ENCODE measurements at regions not wholly inside any gene's neighbourhood (a gene's known extent, or its start where the extent isn't known, plus 50 kb on each side); places are given as distances from the start of the nearest gene placed in this dataset.

DNA sequence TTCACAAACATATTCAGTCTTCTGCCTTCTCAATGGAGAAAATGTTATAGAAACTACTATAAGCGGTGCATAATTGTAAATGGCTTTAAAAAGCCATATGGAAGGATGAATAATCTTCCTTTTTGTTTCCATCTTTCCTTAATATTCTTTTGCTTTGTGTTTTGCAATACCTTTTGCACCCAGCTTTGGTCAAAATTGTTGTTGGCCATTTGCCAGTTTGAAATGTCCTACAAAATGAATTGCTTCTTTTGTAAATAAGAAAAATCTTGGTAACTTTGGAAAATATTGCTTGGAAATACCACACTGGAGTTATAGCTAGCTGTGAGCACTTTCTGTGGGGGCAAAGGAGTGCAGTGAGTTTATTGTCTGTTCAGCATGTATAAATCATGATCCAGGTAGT lies 93.5 kb upstream of the NR2F2 start (continued):
- TF ChIP-seq SIN3A (IDR thresholded peaks at IDR 0.05; ENCODE audit: borderline replicate concordance, low read depth, low read length) (no peak), GATA2 (CRISPR knock-in tag; IDR thresholded peaks at IDR 0.05) (no peak), YY1 (IDR thresholded peaks at IDR 0.05; ENCODE audit: low read depth) (no peak), TAF1 (IDR thresholded peaks at IDR 0.05; ENCODE audit: borderline replicate concordance, low read depth, low read length) (no peak)
- TF ChIP-seq, protein P1, sequence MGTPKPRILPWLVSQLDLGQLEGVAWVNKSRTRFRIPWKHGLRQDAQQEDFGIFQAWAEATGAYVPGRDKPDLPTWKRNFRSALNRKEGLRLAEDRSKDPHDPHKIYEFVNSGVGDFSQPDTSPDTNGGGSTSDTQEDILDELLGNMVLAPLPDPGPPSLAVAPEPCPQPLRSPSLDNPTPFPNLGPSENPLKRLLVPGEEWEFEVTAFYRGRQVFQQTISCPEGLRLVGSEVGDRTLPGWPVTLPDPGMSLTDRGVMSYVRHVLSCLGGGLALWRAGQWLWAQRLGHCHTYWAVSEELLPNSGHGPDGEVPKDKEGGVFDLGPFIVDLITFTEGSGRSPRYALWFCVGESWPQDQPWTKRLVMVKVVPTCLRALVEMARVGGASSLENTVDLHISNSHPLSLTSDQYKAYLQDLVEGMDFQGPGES (IDR thresholded peaks at IDR 0.05; ENCODE audit: low read depth, low read length), result no peak
- TF ChIP-seq, protein P2, sequence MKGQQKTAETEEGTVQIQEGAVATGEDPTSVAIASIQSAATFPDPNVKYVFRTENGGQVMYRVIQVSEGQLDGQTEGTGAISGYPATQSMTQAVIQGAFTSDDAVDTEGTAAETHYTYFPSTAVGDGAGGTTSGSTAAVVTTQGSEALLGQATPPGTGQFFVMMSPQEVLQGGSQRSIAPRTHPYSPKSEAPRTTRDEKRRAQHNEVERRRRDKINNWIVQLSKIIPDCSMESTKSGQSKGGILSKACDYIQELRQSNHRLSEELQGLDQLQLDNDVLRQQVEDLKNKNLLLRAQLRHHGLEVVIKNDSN (IDR thresholded peaks at IDR 0.05; ENCODE audit: borderline replicate concordance, low read depth), result no peak

DNA sequence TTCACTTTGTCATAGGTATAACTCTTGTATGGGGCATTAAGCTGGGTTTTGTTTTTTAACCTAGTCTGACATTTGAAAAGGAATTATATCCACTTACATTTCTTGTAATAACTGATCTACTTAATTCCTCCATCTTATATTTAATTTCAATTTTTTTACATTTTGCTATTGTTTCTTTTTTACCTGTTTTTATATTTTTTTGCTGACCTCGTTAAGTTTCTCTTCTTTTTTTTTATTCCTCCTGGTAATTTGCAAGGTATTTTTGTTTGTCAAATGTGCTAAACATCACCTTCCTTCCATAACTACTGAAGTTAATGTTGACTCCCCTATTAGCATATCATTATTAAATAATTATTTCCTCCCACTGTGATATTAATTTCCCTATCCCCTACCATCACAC lies 87.7 kb upstream of the NR2F2 start:
- no peaks in the 10 kb centered on the region for H3K36me3 ChIP-seq (replicated peaks in 1 of 2; ENCODE audit: control insufficient read depth in 1 of 2, insufficient read depth in 2 of 2, low read length in 1 of 2)
- ChIA-PET CTCF (no interaction called here), POLR2A (no interaction called here)
- H3K9ac ChIP-seq, result no peak overlapping the region
- no peaks in the 10 kb centered on the region for H3F3A ChIP-seq (replicated peaks; ENCODE audit: insufficient read depth)
- no peaks in the 10 kb centered on the region for H4K20me1 ChIP-seq (ENCODE audit: insufficient read depth)
- no peak overlapping the region for H2AFZ ChIP-seq (ENCODE audit: low read depth)
- no peak overlapping the region for H3K4me2 ChIP-seq
- no peaks in the 10 kb centered on the region for H3K9me3 ChIP-seq
- WGBS (ENCODE audit: low lambda C conversion rate), result 2% methylated on average over 1 of the region's 1 CpG
- TF ChIP-seq, protein P3, sequence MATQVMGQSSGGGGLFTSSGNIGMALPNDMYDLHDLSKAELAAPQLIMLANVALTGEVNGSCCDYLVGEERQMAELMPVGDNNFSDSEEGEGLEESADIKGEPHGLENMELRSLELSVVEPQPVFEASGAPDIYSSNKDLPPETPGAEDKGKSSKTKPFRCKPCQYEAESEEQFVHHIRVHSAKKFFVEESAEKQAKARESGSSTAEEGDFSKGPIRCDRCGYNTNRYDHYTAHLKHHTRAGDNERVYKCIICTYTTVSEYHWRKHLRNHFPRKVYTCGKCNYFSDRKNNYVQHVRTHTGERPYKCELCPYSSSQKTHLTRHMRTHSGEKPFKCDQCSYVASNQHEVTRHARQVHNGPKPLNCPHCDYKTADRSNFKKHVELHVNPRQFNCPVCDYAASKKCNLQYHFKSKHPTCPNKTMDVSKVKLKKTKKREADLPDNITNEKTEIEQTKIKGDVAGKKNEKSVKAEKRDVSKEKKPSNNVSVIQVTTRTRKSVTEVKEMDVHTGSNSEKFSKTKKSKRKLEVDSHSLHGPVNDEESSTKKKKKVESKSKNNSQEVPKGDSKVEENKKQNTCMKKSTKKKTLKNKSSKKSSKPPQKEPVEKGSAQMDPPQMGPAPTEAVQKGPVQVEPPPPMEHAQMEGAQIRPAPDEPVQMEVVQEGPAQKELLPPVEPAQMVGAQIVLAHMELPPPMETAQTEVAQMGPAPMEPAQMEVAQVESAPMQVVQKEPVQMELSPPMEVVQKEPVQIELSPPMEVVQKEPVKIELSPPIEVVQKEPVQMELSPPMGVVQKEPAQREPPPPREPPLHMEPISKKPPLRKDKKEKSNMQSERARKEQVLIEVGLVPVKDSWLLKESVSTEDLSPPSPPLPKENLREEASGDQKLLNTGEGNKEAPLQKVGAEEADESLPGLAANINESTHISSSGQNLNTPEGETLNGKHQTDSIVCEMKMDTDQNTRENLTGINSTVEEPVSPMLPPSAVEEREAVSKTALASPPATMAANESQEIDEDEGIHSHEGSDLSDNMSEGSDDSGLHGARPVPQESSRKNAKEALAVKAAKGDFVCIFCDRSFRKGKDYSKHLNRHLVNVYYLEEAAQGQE (IDR thresholded peaks at IDR 0.05; ENCODE audit: low read depth, low read length), result no peak
- TF ChIP-seq, protein P4, sequence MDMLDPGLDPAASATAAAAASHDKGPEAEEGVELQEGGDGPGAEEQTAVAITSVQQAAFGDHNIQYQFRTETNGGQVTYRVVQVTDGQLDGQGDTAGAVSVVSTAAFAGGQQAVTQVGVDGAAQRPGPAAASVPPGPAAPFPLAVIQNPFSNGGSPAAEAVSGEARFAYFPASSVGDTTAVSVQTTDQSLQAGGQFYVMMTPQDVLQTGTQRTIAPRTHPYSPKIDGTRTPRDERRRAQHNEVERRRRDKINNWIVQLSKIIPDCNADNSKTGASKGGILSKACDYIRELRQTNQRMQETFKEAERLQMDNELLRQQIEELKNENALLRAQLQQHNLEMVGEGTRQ (IDR thresholded peaks at IDR 0.05; ENCODE audit: borderline replicate concordance, low read depth, low read length), result no peak
- no peak for TF ChIP-seq MXI1 (IDR thresholded peaks at IDR 0.05; ENCODE audit: low read depth, low read length)
- TF ChIP-seq POLR2AphosphoS5 (IDR thresholded peaks at IDR 0.05; ENCODE audit: low read depth, low read length), result no peak
- TF ChIP-seq, protein P1 (IDR thresholded peaks at IDR 0.05; ENCODE audit: low read depth, low read length), result no peak
- TF ChIP-seq JUND (IDR thresholded peaks at IDR 0.05), result no peak
- TF ChIP-seq SMC3 (IDR thresholded peaks at IDR 0.05; ENCODE audit: low read depth, low read length), result no peak
- no peak for TF ChIP-seq GATA2 (CRISPR knock-in tag; IDR thresholded peaks at IDR 0.05)
- TF ChIP-seq, protein P5, sequence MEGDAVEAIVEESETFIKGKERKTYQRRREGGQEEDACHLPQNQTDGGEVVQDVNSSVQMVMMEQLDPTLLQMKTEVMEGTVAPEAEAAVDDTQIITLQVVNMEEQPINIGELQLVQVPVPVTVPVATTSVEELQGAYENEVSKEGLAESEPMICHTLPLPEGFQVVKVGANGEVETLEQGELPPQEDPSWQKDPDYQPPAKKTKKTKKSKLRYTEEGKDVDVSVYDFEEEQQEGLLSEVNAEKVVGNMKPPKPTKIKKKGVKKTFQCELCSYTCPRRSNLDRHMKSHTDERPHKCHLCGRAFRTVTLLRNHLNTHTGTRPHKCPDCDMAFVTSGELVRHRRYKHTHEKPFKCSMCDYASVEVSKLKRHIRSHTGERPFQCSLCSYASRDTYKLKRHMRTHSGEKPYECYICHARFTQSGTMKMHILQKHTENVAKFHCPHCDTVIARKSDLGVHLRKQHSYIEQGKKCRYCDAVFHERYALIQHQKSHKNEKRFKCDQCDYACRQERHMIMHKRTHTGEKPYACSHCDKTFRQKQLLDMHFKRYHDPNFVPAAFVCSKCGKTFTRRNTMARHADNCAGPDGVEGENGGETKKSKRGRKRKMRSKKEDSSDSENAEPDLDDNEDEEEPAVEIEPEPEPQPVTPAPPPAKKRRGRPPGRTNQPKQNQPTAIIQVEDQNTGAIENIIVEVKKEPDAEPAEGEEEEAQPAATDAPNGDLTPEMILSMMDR (IDR thresholded peaks at IDR 0.05), result no peak
- no peak for TF ChIP-seq RFX5 (IDR thresholded peaks at IDR 0.05; ENCODE audit: low read length)
- TF ChIP-seq RXRA (IDR thresholded peaks at IDR 0.05; ENCODE audit: borderline replicate concordance, low read depth), result no peak
- TF ChIP-seq MEF2A (IDR thresholded peaks at IDR 0.05; ENCODE audit: borderline replicate concordance, low read depth), result no peak
- TF ChIP-seq YY1 (IDR thresholded peaks at IDR 0.05; ENCODE audit: low read depth), result no peak
- TF ChIP-seq GABPA (IDR thresholded peaks at IDR 0.05; ENCODE audit: low read depth), result no peak
- TF ChIP-seq FOXM1 (IDR thresholded peaks at IDR 0.05; ENCODE audit: low read depth), result no peak
- TF ChIP-seq ELF1 (IDR thresholded peaks at IDR 0.05), result no peak
- TF ChIP-seq TEAD4 (IDR thresholded peaks at IDR 0.05; ENCODE audit: borderline replicate concordance, insufficient read depth), result no peak
- TF ChIP-seq TAF1 (IDR thresholded peaks at IDR 0.05; ENCODE audit: borderline replicate concordance, low read depth, low read length), result no peak
- TF ChIP-seq, protein P6, sequence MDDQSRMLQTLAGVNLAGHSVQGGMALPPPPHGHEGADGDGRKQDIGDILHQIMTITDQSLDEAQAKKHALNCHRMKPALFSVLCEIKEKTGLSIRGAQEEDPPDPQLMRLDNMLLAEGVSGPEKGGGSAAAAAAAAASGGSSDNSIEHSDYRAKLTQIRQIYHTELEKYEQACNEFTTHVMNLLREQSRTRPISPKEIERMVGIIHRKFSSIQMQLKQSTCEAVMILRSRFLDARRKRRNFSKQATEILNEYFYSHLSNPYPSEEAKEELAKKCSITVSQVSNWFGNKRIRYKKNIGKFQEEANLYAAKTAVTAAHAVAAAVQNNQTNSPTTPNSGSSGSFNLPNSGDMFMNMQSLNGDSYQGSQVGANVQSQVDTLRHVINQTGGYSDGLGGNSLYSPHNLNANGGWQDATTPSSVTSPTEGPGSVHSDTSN (IDR thresholded peaks at IDR 0.05), result no peak
- no peak for DNase-seq
- H3K79me2 ChIP-seq (ENCODE audit: insufficient read depth), result no peaks in the 10 kb centered on the region
- no peaks in the 10 kb centered on the region for H3K4me1 ChIP-seq (ENCODE audit: control insufficient read depth in 1 of 2, insufficient read depth in 2 of 2, low read depth in 1 of 2, low read length in 1 of 2)
- no peaks in the 10 kb centered on the region for H3K9me2 ChIP-seq
- H3K4me3 ChIP-seq (ENCODE audit: low read depth in 2 of 2, low read length in 1 of 2), result no peak overlapping the region
- no peak overlapping the region for H3K27ac ChIP-seq (ENCODE audit: low read depth in 2 of 2, low read length in 1 of 2)
- H3K27me3 ChIP-seq (ENCODE audit: insufficient read depth), result no peaks in the 10 kb centered on the region
